ENCODE measurements at regions not wholly inside any gene's neighbourhood (a gene's known extent, or its start where the extent isn't known, plus 50 kb on each side); places are given as distances from the start of the nearest gene placed in this dataset.

GRCh38 chr21:28375708-28376385, 616.8 kb downstream of the LTN1 start:
- H3K4me3 ChIP-seq: no peak overlapping the region
- 91 to 96% methylated on average over 2 of the region's 2 CpGs for WGBS, 2 donors (ENCODE audit: low coverage in 1 of 2)
- H3K9me3 ChIP-seq: peaks cover 6 to 7% of the 10 kb centered on the region in 2 donors
- in situ Hi-C loops (cut with MboI; ENCODE audit: low pct_ligation_motif_present in 1 of 4, low pct_unique_long_range_greater_than_20kb in 1 of 4, low sequenced_read_pairs in 3 of 4) (no loop called here), intact Hi-C loops (cut with DNase I; ENCODE audit: low total_unique reads) (no loop called here)
- no peaks in the 10 kb centered on the region for H3K27me3 ChIP-seq
- no peak for DNase-seq
- H3K27ac ChIP-seq: no peak overlapping the region
- H3K4me1 ChIP-seq: no peaks in the 10 kb centered on the region
- TF ChIP-seq POLR2AphosphoS5 (IDR thresholded peaks at IDR 0.05): no peak
- no peak for TF ChIP-seq POLR2A (IDR thresholded peaks at IDR 0.05)
- no peak for TF ChIP-seq CTCF (IDR thresholded peaks at IDR 0.05)
- no peak for TF ChIP-seq EP300 (IDR thresholded peaks at IDR 0.05; ENCODE audit: low read depth)
- no peaks in the 10 kb centered on the region for H3K36me3 ChIP-seq

- no peak for DNase-seq
Measured at GRCh38 chr21:28374881-28375280, 617.8 kb downstream of the LTN1 start.

GRCh38 chr21:28371713-28372112, 621.0 kb downstream of the LTN1 start:
- no peak overlapping the region for H3K27ac ChIP-seq
- no peak overlapping the region for H3K4me3 ChIP-seq
- TF ChIP-seq POLR2AphosphoS5 (IDR thresholded peaks at IDR 0.05) (no peak), CTCF (IDR thresholded peaks at IDR 0.05) (no peak), POLR2A (IDR thresholded peaks at IDR 0.05) (no peak), EP300 (IDR thresholded peaks at IDR 0.05; ENCODE audit: low read depth) (no peak)
- no peaks in the 10 kb centered on the region for H3K36me3 ChIP-seq
- H3K4me1 ChIP-seq: no peaks in the 10 kb centered on the region
- peaks cover 6 to 8% of the 10 kb centered on the region in 2 donors for H3K9me3 ChIP-seq
- WGBS, 2 donors (ENCODE audit: low coverage in 1 of 2): 82 to 84% methylated on average over 4 of the region's 4 CpGs
- no peak for DNase-seq
- intact Hi-C loops (cut with DNase I; ENCODE audit: low total_unique reads) (no loop called here), in situ Hi-C loops (cut with MboI; ENCODE audit: low pct_ligation_motif_present in 1 of 4, low pct_unique_long_range_greater_than_20kb in 1 of 4, low sequenced_read_pairs in 3 of 4) (no loop called here)
- H3K27me3 ChIP-seq: no peaks in the 10 kb centered on the region

More at GRCh38 chr21:28374881-28375280, 617.8 kb downstream of the LTN1 start:
- H3K4me1 ChIP-seq: no peaks in the 10 kb centered on the region
- H3K36me3 ChIP-seq: no peaks in the 10 kb centered on the region
- TF ChIP-seq POLR2AphosphoS5 (IDR thresholded peaks at IDR 0.05): no peak
- H3K27ac ChIP-seq: no peak overlapping the region
- WGBS, 2 donors (ENCODE audit: low coverage in 1 of 2): 91 to 100% methylated on average over 1 of the region's 1 CpG
- intact Hi-C loops (cut with DNase I; ENCODE audit: low total_unique reads) (no loop called here), in situ Hi-C loops (cut with MboI; ENCODE audit: low pct_ligation_motif_present in 1 of 4, low pct_unique_long_range_greater_than_20kb in 1 of 4, low sequenced_read_pairs in 3 of 4) (no loop called here)
- peaks cover 6 to 8% of the 10 kb centered on the region in 2 donors for H3K9me3 ChIP-seq
- H3K4me3 ChIP-seq: no peak overlapping the region
- H3K27me3 ChIP-seq: no peaks in the 10 kb centered on the region

- intact Hi-C loops (cut with DNase I; ENCODE audit: low total_unique reads): no loop called here
- in situ Hi-C loops (cut with MboI; ENCODE audit: low pct_ligation_motif_present in 1 of 4, low pct_unique_long_range_greater_than_20kb in 1 of 4, low sequenced_read_pairs in 3 of 4): no loop called here
- H3K27me3 ChIP-seq: no peaks in the 10 kb centered on the region
- no peak overlapping the region for H3K27ac ChIP-seq
- no peaks in the 10 kb centered on the region for H3K4me1 ChIP-seq
- no peak for DNase-seq
- no peaks in the 10 kb centered on the region for H3K9me3 ChIP-seq
- no peaks in the 10 kb centered on the region for H3K36me3 ChIP-seq
- TF ChIP-seq POLR2AphosphoS5 (IDR thresholded peaks at IDR 0.05): no peak
- H3K4me3 ChIP-seq: no peak overlapping the region
Measured at GRCh38 chr21:28359300-28359699, 633.4 kb downstream of the LTN1 start.

GRCh38 chr21:28358702-28359101, 634.0 kb downstream of the LTN1 start:
- 82 to 85% methylated on average over 4 of the region's 4 CpGs for WGBS, 2 donors (ENCODE audit: low coverage in 1 of 2)
- TF ChIP-seq EP300 (IDR thresholded peaks at IDR 0.05; ENCODE audit: low read depth): no peak
- no peak for TF ChIP-seq POLR2AphosphoS5 (IDR thresholded peaks at IDR 0.05)
- TF ChIP-seq CTCF (IDR thresholded peaks at IDR 0.05): no peak
- no peak for TF ChIP-seq POLR2A (IDR thresholded peaks at IDR 0.05)
- Histone ChIP-seq H3K27me3 (no peaks in the 10 kb centered on the region), H3K4me1 (no peaks in the 10 kb centered on the region), H3K4me3 (no peak overlapping the region), H3K27ac (no peak overlapping the region), H3K36me3 (no peaks in the 10 kb centered on the region), H3K9me3 (no peaks in the 10 kb centered on the region)
- intact Hi-C loops (cut with DNase I; ENCODE audit: low total_unique reads) (no loop called here), in situ Hi-C loops (cut with MboI; ENCODE audit: low pct_ligation_motif_present in 1 of 4, low pct_unique_long_range_greater_than_20kb in 1 of 4, low sequenced_read_pairs in 3 of 4) (no loop called here)
- no peak for DNase-seq

Data from transverse colon (tissue), 4 donors.